Tibial nerve (tissue), 4 donors: ENCODE measurements at regions not wholly inside any gene's neighbourhood (a gene's known extent, or its start where the extent isn't known, plus 50 kb on each side); places are given as distances from the start of the nearest gene placed in this dataset.

Experiments used
- CTCF ChIP-seq, 5 experiments: fragments of 200-600 bp in 3 of 5; fragments of 450-650 bp in 2 of 5; sonication (generic) in 3 of 5; IDR thresholded peaks; one replicate each; pipeline ENCODE4 v1.5.1; 2016 to 2019; ENCODE audit warnings: antibody characterized with exemption in 5 of 5, mild to moderate bottlenecking in 3 of 5, moderate library complexity in 2 of 5
- EP300 ChIP-seq, 2 donors: sonication (generic); formaldehyde crosslinking; IDR thresholded peaks; one replicate each; pipeline ENCODE4 v1.6.1; 2017; ENCODE audit warnings: antibody characterized with exemption in 2 of 2, mild to moderate bottlenecking in 1 of 2
- POLR2A ChIP-seq, 2 donors: fragments of 450-650 bp; IDR thresholded peaks; one replicate each; pipeline ENCODE4 v1.6.1; 2017; ENCODE audit warnings: antibody characterized with exemption in 2 of 2, mild to moderate bottlenecking in 2 of 2, moderate library complexity in 2 of 2

- TF ChIP-seq CTCF (IDR thresholded peaks at IDR 0.05), result no peak
- TF ChIP-seq POLR2A (IDR thresholded peaks at IDR 0.05), result no peak
- no peak for TF ChIP-seq EP300 (IDR thresholded peaks at IDR 0.05)
Observed at GRCh38 chr18:2207294-2207693, 364.0 kb downstream of the METTL4 start.
